HG02798 (cell line): ENCODE measurements at regions not wholly inside any gene's neighbourhood (a gene's known extent, or its start where the extent isn't known, plus 50 kb on each side); places are given as distances from the start of the nearest gene placed in this dataset.
"Not testable (repeated sequence)": the region's sequence is repeated elsewhere in the genome, so short reads cannot be mapped to it uniquely, and the experiment has no call there.

ENCODE experiments used
- ATAC-seq: cut with Tn5 transposase; IDR thresholded peaks from one replicate; pipeline ENCODE4 v1.9.1; 2021; ENCODE audit warnings: mild to moderate bottlenecking; ENCODE audit not compliant: unreplicated experiment, poor library complexity

- no peak for ATAC-seq
Measured at GRCh38 chr12:68387338-68387737, 55.2 kb upstream of the MDM1 start.

DNA sequence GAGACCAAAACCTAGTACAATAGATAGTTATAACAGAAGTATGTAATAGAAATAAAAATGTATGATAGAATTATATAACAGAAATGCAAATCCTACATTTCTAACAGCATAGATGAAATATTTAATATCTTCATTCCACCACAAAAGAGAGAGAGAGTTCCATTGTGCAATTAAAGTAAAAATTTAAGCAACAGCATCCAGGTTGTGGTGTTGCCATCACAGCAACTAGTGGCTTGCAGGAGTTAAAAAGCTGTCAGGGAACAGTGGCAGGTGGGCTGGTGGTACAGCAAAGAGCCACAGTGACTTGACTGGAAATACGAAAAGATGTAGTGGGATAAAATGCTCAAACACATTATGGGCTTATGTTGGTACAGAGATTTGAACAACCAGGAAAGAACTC, 57.1 kb upstream of the MDM1 start:
- no peak for ATAC-seq

GRCh38 chr12:68391937-68392336, 59.8 kb upstream of the MDM1 start:
- ATAC-seq = no peak

DNA sequence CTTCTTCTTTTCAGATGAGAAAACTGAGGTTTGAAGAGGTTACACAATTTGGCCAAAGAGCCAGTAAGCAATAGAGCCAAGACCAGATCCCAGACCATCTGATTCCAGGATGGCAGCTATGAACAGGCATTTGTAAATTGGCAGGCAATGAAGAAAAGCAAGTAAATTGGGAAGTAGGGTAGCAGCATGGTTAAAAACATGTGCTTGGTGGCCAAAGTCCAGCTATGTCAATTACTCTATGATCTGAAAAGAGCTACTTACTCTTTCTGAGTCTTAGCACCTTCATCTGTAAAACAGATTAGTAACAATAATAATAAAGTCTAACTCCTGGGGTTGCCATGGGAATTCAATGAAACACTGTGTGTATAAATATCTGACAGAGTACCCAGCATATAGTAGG, 60.2 kb upstream of the MDM1 start:
- ATAC-seq = no peak

GRCh38 chr12:68393417-68393816, 61.3 kb upstream of the MDM1 start:
- no peak for ATAC-seq

- no peak for ATAC-seq
Measured at GRCh38 chr12:68397566-68398158, 65.5 kb upstream of the MDM1 start.

GRCh38 chr12:68398689-68399088, 66.5 kb upstream of the MDM1 start:
- not testable (repeated sequence) for ATAC-seq

DNA sequence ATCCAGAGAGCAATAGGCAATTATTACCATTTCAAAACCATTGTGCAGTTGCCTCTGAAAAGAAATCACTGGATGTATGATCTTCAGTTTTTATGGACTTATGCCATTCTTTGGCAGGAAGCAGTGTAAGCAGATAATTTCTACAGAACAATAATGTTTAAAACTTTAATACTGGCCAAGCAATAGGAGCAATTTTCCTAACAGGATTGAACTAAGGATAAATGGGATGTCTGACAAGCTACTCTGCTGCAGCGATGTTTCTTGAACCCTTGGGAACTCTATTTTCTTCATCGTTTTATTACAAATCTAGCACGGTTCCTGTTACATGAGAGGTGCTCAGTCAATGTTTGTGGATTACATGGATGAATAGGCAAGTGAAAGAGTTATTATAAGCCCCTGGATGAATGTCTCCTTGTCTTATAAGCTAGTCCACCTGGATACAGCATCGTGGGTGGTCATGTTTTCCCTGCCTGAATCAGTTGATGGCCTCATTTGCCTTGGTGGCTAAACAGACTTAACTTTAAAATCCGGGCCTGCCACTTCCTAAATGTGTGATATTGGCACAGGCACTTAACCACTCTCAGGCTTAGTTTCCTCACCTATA, 68.2 kb upstream of the MDM1 start:
- ATAC-seq = no peak

DNA sequence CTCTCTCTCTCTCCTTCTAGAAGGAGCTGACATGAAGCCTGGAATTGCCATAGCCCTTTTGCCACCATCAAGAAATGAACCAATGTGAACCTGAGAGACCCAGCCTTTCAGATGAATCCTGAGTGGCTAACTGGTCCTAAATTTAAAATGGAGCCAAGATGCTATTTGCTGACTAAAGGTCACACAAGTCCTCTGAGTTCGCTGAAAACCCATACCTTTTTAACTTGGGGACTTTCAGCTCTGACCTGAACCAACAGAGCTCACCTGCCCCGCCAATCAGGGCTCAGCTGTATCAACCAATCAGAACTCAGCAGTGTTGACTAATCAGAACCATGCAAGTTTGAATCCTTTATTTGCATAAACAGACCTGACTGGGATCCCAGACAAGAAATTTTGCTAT, 70.3 kb upstream of the MDM1 start:
- ATAC-seq = no peak

- ATAC-seq = no peak
Measured at GRCh38 chr12:68403296-68403695, 71.1 kb upstream of the MDM1 start.

DNA sequence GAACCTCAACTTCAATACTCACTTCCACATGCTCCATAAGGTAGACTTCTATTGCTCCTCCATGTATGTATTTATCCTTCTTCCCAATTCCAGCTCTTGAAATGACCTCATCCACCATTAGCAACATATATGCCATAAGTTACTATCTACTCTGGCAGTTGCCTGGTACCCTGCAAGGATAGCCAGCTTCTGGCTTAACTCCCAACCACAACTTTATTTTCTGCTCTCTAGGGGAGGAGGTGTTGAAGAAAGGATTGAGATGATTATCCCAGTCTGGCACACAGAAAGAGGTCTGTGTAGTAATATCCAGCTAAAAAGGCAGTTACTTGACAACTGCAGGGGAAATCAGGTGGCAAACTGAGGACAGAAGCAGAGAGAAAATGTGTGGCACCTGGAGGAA, 71.5 kb upstream of the MDM1 start:
- no peak for ATAC-seq

DNA sequence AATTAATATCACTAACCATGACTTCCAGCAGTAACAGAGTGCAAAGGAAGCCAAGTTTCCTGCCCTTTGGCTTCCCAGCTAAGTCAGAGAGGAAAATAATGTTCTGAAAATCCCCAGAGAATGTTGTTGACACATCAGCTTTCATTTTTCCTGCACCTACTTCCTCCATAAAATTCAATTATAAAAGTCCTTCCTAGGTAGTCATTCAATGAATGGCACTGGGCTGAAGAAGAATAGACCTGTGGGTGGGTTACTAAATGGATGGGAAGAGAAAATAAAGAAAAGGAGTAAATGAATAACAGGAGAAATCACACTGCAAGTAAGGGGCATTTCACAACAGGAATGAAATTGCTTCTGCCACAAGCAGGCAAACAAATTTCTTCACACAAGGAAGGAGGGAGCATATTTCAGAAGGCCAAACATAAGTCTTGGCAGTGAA, 73.2 kb upstream of the MDM1 start:
- ATAC-seq = no peak

DNA sequence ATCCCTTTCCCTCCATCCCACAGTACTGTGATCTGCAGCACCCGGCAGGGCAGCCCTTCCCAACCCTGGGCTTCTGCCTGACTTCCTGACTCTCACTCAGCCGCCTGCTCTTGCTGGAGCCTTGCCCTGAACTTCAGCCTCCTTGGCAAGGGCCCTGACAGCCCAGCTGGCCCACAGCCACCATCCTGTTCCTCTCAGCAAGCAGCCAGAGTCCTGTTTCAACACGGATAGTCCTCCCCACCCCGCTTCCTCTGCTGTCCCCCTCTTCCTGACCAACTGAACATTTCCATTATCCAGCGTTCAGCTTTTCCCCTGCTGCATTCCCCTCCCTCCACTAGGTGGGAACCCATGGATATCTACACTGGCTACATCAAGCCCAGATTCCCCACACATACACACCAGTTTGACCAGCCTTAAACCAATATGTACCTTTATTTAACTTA, 74.0 kb upstream of the MDM1 start:
- ATAC-seq = no peak

DNA sequence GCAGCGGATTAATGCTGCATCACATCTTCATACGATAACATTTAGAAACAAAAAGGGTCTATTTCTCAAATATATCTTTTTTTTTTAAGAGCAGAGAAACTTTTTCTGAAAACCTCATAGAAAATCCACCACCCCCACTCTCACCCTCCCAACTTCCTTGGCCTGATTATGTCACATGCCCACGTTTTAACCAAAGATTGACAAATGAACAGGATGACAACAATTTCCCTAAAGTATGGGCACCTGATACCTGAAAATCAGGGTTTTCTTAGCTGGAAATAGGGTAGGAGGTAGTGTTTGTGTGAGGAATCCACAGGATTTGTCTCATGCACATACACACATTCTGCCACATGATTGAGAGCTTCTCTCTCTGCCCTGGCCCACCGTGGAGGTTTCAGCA, 74.7 kb upstream of the MDM1 start:
- ATAC-seq = no peak

GRCh38 chr12:68410018-68410660, 78.0 kb upstream of the MDM1 start:
- ATAC-seq = no peak

GRCh38 chr12:68411371-68411770, 79.2 kb upstream of the MDM1 start:
- ATAC-seq = no peak

DNA sequence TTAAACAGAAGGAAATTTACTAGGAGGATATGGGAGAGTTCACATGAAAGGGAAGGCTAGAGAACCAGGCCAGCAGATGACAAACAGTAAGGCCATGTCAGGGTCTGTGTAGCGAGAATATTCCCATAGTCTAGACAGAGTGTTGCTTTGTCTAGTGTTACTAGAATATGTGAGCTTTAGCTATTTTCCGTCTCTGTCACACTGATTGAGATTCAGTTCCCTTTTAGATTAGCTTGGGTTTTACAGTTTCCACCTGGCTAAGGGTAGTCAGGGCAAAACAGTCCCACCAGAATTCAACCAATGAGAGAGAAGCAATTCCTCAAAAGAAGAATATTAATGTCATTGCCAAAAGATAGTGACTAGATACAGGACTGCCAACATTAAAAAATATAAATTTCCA, 82.8 kb upstream of the MDM1 start:
- ATAC-seq = no peak

GRCh38 chr12:68416350-68416749, 84.2 kb upstream of the MDM1 start:
- ATAC-seq = no peak

DNA sequence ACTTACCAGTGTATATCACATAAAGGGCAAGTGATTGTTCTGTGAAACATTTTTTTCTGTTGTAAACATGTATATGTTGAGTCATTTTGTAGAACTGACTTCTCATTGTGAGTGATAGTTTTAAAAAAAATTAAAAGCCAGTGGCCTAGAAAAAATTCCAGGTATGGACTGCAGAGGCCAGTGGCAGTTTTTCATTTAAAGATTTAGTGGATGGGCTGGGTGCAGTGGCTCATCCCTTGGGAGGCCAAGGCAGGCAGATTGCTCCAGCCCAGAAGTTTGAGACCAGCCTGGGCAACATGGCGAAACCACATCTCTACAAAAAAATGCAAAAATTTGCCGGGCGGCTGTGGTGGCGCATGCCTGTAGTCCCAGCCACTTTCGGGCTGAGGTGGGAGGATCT, 84.7 kb upstream of the MDM1 start:
- no peak for ATAC-seq

DNA sequence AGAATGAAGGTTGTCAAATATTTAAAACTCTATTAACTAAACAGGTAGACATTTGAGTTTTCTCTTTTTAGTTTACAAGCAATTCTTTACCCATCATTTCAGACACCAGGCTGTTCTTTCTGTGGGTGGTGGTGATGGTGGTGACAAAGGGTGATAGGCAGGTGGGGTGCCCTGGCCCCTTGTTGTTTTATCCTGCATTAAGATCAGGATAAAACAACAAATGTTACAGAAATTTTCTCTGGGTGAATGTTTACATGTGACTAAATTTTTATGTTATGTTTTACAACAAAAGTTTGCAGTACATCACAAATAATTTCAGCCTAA, 85.9 kb upstream of the MDM1 start:
- no peak for ATAC-seq

GRCh38 chr12:68420225-68421010, 88.3 kb upstream of the MDM1 start:
- ATAC-seq = no peak
